GM18505 (cell line): ENCODE measurements at regions not wholly inside any gene's neighbourhood (a gene's known extent, or its start where the extent isn't known, plus 50 kb on each side); places are given as distances from the start of the nearest gene placed in this dataset.

Experiments used
- ATAC-seq: cut with Tn5 transposase; IDR thresholded peaks from one replicate; pipeline ENCODE4 v1.9.1; 2021; ENCODE audit not compliant: unreplicated experiment
- POLR2A ChIP-seq: IDR thresholded peaks from 4 replicates; pipeline ENCODE4 v1.6.1; 2011; ENCODE audit warnings: borderline replicate concordance; ENCODE audit not compliant: insufficient read depth, insufficient read length; ENCODE audit errors: extremely low read depth

DNA sequence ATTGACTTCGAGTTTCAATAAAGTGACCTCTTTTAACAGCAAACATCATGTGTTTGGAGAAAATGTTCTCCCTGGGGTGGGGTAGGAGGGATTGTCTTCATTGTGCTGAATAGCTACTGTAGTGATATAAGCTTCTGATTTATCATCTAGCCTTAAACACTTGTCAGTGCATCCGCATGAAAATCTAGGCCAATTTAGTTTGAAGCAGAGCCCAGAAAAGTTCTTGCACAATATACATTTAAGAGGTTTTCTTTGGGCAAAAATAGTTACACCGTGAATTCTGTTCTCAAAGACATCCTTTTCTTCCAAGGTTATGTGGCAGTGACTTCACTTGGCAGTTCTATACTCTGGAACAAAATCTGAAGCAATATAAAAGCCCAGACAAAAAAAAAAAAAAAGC, 136.0 kb upstream of the IFNG-AS1 start:
- no peak for TF ChIP-seq POLR2A

DNA sequence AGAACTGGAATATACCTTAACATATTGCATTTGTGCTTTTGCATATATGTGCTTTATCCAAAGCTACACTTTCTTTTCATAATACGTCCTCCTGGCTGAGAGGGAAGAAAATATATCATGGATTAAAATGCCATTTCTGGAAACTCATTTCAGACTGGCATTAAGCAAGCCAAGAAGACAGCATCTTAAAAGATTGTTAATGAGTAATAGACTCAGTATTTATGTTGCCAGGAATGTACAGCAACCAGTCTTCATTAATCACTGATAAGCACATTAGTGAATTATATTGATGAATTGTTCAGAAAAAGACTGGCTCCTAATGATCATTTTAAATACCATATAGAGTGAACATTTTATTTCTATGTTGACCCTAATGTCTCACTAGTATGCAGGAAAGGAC, 134.9 kb upstream of the IFNG-AS1 start:
- TF ChIP-seq POLR2A, result no peak
- no peak for ATAC-seq

More for the DNA sequence above, 136.0 kb upstream of the IFNG-AS1 start:
- ATAC-seq, result no peak

DNA sequence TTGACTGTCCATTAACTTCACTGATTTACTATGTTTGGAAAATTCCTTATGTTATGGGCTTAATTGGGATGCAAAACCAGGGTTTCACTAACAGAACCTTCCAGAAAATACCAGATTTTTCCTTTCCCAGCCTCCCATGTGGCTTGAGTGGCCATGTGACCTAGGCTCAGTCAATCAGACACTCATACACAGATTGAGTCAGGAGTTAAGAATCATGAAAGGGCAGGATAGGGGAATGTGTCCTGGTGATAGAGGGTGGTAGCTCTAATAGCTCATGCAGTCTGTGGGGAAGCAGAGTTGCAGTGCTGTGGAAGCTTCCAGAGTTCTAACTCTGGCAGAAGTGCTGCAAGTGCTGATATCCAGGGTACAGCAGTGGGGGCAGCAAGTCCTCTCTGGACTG, 134.1 kb upstream of the IFNG-AS1 start:
- no peak for ATAC-seq
- no peak for TF ChIP-seq POLR2A

DNA sequence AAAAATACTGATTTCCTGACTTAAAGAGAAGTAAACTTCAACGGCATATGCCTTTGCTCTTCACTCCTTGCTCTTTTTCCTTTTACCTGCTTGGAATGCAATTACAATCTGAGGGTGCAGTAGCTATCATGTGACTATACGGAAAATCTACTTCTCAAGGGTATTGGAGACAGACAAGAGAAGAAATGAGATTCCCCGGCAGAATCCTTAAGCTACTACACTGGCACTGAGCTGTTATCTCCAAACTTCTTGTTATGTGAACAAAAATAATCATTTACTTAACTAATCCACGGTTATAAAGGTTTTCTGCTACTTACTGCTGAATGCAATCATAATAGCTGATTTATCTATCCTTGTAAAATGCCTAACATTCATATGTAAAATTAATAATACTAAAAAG, 118.0 kb upstream of the IFNG-AS1 start:
- no peak for TF ChIP-seq POLR2A
- no peak for ATAC-seq

DNA sequence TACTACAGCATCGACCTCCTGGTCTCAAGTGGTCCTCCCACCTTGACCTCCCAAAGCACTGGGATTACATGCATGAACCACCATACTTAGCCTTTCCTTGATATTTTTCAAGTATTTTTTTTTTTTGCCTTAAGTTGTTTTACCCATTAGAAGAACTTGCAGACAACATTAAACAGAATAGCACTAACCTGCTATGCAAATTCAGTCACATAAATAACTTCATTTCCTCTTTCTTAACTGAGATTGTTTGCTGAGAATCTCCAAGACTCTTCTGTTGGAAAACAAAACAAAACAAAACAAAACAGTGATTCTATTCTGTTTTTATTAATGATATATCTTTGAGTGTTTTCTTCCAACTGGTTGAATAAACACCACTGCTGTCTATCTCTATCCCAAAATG, 115.9 kb upstream of the IFNG-AS1 start:
- ATAC-seq, result no peak
- no peak for TF ChIP-seq POLR2A

DNA sequence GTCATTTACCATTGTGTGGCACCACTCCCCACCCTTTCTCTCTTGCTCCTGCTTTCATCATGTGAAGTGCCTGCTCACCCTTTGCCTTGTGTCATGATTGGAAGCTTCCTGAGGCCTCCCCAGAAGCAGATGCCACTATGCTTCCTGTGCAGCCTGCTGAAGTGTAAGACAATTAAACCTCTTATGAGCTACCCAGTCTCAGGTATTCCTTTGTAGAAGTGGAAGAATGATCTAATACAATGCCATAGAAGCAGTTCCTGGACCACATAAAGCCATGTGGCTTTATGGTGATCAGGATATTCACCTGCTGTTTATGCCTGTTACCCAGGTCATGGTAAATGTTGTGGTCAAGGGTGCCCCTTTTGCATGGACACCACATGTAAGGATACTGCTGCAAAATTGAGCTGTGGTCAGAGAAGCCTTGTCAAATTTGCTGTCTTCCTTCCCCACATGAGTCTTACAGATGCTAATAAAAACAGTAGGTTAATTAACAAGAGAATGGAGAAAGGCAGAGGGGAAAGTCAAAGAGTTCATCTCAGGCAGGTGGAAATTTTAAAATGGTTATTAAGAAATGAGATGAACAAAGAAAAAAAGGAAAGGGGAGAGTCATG, 112.8 kb upstream of the IFNG-AS1 start:
- ATAC-seq, result no peak
- TF ChIP-seq POLR2A, result no peak

DNA sequence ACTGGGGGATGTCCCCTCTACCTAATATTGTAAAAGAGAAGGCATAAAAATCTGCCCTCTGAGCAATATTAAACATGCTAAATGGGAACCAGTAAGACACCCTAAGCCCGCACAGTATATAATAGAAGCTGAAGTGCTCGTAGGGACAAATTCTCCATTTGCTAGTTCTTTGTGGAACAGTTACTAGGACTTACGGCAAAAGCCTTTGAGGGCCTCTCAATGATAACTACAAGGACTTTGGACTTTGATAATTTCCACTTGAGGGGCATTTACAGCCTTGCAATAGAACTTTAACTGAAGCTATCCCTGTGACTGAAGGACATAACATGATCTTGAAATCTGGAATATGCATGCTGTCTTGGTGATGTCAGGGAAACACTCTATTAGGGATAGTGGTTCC, 111.5 kb upstream of the IFNG-AS1 start:
- TF ChIP-seq POLR2A, result no peak
- no peak for ATAC-seq

DNA sequence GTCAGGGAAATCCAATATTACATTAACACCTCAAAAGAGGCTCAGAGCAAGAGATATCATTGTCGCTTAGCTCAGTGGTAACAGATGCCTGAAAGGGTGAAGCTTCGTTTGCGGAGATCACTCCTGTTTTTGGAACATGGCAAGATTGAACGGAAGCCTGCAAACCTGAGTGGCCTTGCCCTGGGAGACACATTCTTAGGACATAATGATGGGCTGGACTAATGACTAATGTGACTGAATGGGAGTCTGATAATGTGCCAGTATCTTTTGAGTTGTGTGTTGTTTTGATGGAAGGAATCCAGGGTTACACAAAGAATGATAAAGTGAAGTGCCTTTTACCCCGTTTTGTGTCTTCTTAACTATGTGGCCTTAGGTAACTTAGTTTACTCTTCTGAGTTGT, 109.3 kb upstream of the IFNG-AS1 start:
- no peak for ATAC-seq
- TF ChIP-seq POLR2A, result no peak

DNA sequence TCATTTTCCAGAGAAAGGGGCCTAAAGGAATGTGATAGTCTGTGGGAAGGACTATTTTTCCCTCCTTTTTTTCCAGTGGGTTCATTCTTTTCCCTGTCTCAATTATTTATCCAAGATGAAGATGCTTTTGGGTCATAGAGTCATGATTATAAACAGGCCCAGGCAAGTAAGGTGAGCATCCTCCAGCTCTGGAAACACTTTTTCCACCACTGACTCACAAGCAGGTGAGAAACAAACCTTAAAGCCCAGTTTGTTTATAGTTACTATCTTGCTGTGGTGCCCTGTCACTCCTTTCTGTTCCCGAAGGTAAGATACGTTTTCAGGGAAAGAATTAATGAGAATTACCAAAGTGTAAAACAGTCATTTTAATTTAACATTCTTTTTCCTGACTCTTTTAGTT, 107.7 kb upstream of the IFNG-AS1 start:
- ATAC-seq, result no peak
- no peak for TF ChIP-seq POLR2A

DNA sequence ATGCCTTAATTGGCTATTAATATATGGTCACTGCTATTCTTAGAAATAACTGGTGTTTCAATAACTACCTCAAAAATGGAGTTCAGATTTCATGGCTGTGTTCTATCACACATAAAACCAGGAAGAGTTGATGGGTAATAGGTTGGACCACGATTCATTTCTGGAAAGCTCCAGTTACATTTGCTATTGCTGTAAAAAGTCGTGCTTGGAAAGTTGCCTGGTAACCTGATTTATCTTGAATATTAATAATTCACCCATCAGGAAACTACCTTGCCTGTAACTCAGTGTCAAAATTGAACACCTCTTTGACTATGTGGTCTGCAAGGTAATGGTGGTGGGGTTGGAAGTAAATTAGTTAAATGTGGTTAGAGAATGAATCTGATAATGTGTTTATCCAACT, 104.7 kb upstream of the IFNG-AS1 start:
- TF ChIP-seq POLR2A, result no peak
- ATAC-seq, result no peak

DNA sequence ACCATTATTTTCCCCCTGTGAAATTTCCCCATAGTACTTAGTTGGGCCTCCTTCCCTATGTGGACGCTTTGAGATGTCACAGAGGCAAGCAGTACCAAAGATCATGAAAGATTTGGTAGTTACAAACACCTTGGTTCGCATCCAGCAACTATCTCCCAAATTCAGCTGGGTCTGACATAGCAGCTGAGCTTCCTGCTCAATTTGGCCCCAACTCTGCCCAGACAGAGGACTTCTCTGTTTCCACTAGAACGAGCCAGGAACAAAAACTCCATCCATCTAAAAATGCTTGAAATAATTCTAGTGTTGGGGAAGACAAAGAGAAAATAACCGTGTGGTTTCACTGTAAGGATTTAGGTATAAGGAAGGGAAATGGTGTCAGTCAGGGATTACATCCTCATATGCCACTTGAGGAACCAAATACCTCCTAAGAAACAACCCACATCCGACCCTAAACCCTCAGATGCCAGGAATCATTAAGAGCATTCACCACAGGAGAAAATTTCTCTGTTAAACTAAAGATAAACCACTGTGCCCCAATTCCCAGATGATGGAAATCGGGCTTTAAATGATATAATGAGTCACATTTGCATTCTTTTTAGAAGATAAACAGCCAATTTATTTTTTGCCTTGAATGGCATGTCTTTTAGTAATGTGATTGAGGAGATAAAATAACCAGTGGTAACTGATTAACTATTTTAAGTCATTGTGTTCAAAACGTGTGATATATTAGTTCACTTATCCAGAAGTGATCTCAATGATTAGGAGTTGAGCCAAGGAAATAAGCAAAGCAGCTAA, 103.7 kb upstream of the IFNG-AS1 start:
- ATAC-seq, result no peak
- no peak for TF ChIP-seq POLR2A

DNA sequence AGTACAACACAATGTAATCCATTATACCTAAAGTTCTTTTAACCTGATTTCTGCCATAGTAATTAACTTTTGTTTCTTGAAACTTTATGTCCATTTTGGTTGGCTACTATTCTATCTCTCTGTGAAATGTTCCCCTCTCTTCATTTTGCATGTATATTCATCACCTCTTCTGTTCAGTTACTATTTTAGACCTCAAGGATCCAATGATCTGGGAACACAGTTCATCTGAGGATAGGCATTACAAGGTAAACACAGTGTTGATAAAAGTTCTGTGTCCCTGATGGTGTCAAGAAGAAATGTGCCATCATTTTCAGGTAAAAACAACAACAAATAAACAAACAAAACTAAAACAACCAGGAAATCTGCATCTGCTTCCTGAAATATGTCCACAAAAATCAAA, 102.2 kb upstream of the IFNG-AS1 start:
- no peak for ATAC-seq
- TF ChIP-seq POLR2A, result no peak

DNA sequence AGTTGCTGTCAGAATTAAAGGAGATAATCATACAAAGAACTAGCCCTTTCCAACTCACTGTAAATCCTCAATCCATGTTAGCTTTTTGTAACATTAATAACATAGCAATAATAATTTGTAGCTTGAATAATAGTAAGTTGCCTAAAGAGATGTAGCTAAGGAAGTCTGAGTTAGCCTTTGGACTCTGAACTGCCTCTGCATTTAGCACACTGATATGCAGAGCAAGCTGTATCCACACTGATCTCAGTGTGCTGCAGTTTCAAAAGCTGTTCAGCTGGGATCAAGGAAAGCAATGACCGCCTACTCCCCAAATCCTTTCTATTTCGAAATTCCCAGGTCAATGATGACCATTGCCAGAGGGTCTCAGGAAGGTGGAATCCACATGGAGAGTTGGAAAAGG, 99.3 kb upstream of the IFNG-AS1 start:
- no peak for TF ChIP-seq POLR2A
- ATAC-seq, result no peak

DNA sequence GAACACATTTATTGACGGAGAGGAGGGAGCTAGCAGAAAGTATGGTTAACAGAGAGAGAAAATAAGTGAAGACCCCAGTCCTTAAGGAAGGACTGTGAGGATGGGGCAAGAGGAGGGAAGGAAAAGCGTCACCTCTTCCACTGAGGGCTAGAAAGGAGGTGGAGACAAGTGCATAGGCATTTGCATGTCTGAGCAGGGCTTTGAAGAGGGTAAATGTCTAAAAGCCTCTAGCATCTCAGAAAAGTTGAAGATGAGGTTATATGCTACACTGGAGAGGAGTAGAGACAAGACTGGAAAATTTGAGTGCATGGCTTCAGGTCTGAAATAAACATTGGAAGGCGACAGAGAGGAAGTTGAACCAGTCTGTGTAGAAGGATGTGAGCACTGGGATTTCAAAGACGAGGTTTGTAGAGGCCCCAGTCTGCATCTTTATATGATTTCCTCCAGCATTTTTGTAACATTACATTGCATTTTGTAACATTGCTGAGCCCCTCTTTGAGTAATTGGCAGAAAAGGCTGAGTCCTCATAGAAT, 98.5 kb upstream of the IFNG-AS1 start:
- TF ChIP-seq POLR2A, result no peak
- ATAC-seq, result no peak
